ENCODE measurements at regions not wholly inside any gene's neighbourhood (a gene's known extent, or its start where the extent isn't known, plus 50 kb on each side); places are given as distances from the start of the nearest gene placed in this dataset.

DNA sequence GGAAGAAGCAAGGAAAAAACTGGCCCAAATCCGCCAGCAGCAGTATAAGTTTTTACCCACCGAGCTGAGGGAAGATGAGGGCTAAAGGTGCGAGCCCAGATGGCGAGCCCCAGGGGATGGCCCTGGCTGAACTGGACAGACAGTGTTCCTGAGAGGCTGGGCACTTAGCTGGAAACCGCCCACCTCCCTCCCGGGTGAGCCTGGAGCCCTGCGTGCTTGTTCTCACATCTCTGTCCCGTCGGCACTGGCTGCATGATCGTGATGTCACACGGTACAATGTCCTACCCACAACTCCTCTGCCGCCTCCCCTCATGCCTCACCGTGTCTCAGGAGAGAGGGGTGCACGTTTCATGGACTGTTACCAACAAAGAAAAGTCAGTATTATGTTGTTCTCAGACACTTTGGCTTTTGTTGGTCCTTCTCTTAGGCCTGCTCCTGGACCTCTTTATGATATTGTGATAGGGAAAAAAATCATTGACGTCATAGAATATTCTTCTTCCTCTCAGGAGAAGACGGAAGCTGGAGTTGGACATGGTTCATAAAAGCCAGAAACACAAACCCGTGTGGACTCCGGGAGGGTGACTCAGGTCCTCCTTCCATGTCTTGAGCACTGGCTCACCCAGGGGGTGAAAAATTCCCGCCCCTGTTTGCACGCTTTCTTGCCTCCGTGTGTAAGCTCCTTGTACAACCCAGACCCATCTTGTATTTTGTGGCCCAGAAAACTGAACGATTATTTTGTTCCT is 201.8 kb upstream of the TPM1 start:
- Histone ChIP-seq H3K4me2 (no peak overlapping the region), H3K79me2 (no peaks in the 10 kb centered on the region), H2AFZ (no peak overlapping the region), H3K36me3 (replicated peaks; ENCODE audit: insufficient read depth, low read depth) (no peaks in the 10 kb centered on the region), H3K9me2 (replicated peaks; ENCODE audit: insufficient read depth) (no peaks in the 10 kb centered on the region), H3K4me3 (no peak overlapping the region), H3K9me3 (ENCODE audit: low read depth) (no peaks in the 10 kb centered on the region), H3K27me3 (no peaks in the 10 kb centered on the region), H3K27ac (no peak overlapping the region), H3K4me1 (ENCODE audit: insufficient read depth) (peaks cover 4% of the 10 kb centered on the region), H4K20me1 (ENCODE audit: insufficient read depth, poor library complexity, severe bottlenecking) (no peaks in the 10 kb centered on the region)
- DNase-seq (ENCODE audit: low spot score) = no peak
- WGBS (ENCODE audit: low lambda C conversion rate, missing lambda C conversion rate) = 97% methylated on average over 22 of the region's 22 CpGs
- TF ChIP-seq EZH2 (IDR thresholded peaks at IDR 0.05; ENCODE audit: borderline replicate concordance) = no peak
- TF ChIP-seq, protein P1, sequence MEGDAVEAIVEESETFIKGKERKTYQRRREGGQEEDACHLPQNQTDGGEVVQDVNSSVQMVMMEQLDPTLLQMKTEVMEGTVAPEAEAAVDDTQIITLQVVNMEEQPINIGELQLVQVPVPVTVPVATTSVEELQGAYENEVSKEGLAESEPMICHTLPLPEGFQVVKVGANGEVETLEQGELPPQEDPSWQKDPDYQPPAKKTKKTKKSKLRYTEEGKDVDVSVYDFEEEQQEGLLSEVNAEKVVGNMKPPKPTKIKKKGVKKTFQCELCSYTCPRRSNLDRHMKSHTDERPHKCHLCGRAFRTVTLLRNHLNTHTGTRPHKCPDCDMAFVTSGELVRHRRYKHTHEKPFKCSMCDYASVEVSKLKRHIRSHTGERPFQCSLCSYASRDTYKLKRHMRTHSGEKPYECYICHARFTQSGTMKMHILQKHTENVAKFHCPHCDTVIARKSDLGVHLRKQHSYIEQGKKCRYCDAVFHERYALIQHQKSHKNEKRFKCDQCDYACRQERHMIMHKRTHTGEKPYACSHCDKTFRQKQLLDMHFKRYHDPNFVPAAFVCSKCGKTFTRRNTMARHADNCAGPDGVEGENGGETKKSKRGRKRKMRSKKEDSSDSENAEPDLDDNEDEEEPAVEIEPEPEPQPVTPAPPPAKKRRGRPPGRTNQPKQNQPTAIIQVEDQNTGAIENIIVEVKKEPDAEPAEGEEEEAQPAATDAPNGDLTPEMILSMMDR (IDR thresholded peaks at IDR 0.05; ENCODE audit: poor library complexity) = no peak
- TF ChIP-seq EZH2phosphoT487 (IDR thresholded peaks at IDR 0.05; ENCODE audit: low read depth, severe bottlenecking, unreplicated experiment) = no peak

- H3K4me3 ChIP-seq = no peak overlapping the region
- no peaks in the 10 kb centered on the region for H3K79me2 ChIP-seq
- no peaks in the 10 kb centered on the region for H3K9me3 ChIP-seq (ENCODE audit: low read depth)
- H3K4me1 ChIP-seq (ENCODE audit: insufficient read depth) = peaks cover 4% of the 10 kb centered on the region
- H3K9me2 ChIP-seq (replicated peaks; ENCODE audit: insufficient read depth) = no peaks in the 10 kb centered on the region
- no peaks in the 10 kb centered on the region for H3K27me3 ChIP-seq
- H4K20me1 ChIP-seq (ENCODE audit: insufficient read depth, poor library complexity, severe bottlenecking) = no peaks in the 10 kb centered on the region
- WGBS (ENCODE audit: low lambda C conversion rate, missing lambda C conversion rate) = 77% methylated on average over 10 of the region's 10 CpGs
- no peak overlapping the region for H3K4me2 ChIP-seq
- H3K36me3 ChIP-seq (replicated peaks; ENCODE audit: insufficient read depth, low read depth) = no peaks in the 10 kb centered on the region
- TF ChIP-seq EZH2phosphoT487 (IDR thresholded peaks at IDR 0.05; ENCODE audit: low read depth, severe bottlenecking, unreplicated experiment) = no peak
- no peak for TF ChIP-seq EZH2 (IDR thresholded peaks at IDR 0.05; ENCODE audit: borderline replicate concordance)
- TF ChIP-seq, protein P1 (IDR thresholded peaks at IDR 0.05; ENCODE audit: poor library complexity) = no peak
- no peak overlapping the region for H2AFZ ChIP-seq
- no peak for DNase-seq (ENCODE audit: low spot score)
- no peak overlapping the region for H3K27ac ChIP-seq
Observed at GRCh38 chr15:62841269-62841628, 201.3 kb upstream of the TPM1 start.

GRCh38 chr15:62841891-62842559 is 200.5 kb upstream of the TPM1 start:
- Histone ChIP-seq H3K4me2 (no peak overlapping the region), H3K27ac (no peak overlapping the region)
- WGBS (ENCODE audit: low lambda C conversion rate, missing lambda C conversion rate) = 86% methylated on average over 10 of the region's 10 CpGs

More at GRCh38 chr15:62841891-62842559, 200.5 kb upstream of the TPM1 start:
- Histone ChIP-seq H3K27me3 (no peaks in the 10 kb centered on the region), H3K79me2 (no peaks in the 10 kb centered on the region), H4K20me1 (ENCODE audit: insufficient read depth, poor library complexity, severe bottlenecking) (no peaks in the 10 kb centered on the region), H3K36me3 (replicated peaks; ENCODE audit: insufficient read depth, low read depth) (no peaks in the 10 kb centered on the region), H3K9me2 (replicated peaks; ENCODE audit: insufficient read depth) (no peaks in the 10 kb centered on the region), H3K4me1 (ENCODE audit: insufficient read depth) (peaks cover 4% of the 10 kb centered on the region), H3K9me3 (ENCODE audit: low read depth) (no peaks in the 10 kb centered on the region), H3K4me3 (no peak overlapping the region), H2AFZ (no peak overlapping the region)
- no peak for DNase-seq (ENCODE audit: low spot score)
- no peak for TF ChIP-seq EZH2phosphoT487 (IDR thresholded peaks at IDR 0.05; ENCODE audit: low read depth, severe bottlenecking, unreplicated experiment)
- no peak for TF ChIP-seq EZH2 (IDR thresholded peaks at IDR 0.05; ENCODE audit: borderline replicate concordance)
- TF ChIP-seq, protein P1 (IDR thresholded peaks at IDR 0.05; ENCODE audit: poor library complexity) = no peak
